ENCODE measurements at regions not wholly inside any gene's neighbourhood (a gene's known extent, or its start where the extent isn't known, plus 50 kb on each side); places are given as distances from the start of the nearest gene placed in this dataset.

DNA sequence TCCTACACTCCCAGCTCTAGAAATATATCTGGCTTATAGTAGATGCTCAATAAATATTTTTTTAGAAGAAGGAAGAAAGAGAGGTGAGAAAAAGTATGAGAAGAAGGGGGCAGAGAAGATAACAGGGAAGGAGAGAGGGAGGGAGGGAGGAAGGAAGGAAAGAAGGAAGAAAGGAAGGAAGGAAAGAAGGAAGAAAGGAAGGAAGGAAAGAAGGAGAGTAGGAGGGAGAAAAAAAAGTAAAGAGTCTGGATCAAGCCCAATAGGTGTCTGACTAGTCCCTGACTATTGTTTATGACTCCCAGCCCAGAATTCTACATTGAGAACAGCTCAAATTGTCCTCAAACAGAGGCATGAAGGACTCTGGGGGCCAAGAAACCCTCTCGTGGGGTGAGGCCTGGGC lies 83.9 kb downstream of the THNSL2 start:
- TF ChIP-seq EZH2phosphoT487 (conservative IDR thresholded peaks at IDR 0.05; ENCODE audit: low read length): no peak
- TF ChIP-seq, protein P1, sequence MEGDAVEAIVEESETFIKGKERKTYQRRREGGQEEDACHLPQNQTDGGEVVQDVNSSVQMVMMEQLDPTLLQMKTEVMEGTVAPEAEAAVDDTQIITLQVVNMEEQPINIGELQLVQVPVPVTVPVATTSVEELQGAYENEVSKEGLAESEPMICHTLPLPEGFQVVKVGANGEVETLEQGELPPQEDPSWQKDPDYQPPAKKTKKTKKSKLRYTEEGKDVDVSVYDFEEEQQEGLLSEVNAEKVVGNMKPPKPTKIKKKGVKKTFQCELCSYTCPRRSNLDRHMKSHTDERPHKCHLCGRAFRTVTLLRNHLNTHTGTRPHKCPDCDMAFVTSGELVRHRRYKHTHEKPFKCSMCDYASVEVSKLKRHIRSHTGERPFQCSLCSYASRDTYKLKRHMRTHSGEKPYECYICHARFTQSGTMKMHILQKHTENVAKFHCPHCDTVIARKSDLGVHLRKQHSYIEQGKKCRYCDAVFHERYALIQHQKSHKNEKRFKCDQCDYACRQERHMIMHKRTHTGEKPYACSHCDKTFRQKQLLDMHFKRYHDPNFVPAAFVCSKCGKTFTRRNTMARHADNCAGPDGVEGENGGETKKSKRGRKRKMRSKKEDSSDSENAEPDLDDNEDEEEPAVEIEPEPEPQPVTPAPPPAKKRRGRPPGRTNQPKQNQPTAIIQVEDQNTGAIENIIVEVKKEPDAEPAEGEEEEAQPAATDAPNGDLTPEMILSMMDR (IDR thresholded peaks at IDR 0.05; ENCODE audit: insufficient read depth, low read length, poor library complexity, severe bottlenecking): no peak

Data from SU-DHL-6 (cell line).